Mesothelial cell of epicardium (in vitro differentiated cells): ENCODE measurements at regions not wholly inside any gene's neighbourhood (a gene's known extent, or its start where the extent isn't known, plus 50 kb on each side); places are given as distances from the start of the nearest gene placed in this dataset.

Source experiments
- DNase-seq, 2 experiments: peaks; one replicate each; pipeline ENCODE4 v3.0.0; 2021; ENCODE audit warnings: low spot score in 2 of 2; ENCODE audit not compliant: unreplicated experiment in 2 of 2
- H3K27ac Mint-ChIP-seq: 2 replicates; pipeline ENCODE4 v1.8.0; 2021; ENCODE audit warnings: mixed read lengths
- H3K27me3 Mint-ChIP-seq: 2 replicates; pipeline ENCODE4 v1.8.0; 2021; ENCODE audit warnings: low read depth, mixed read lengths
- H3K36me3 Mint-ChIP-seq: 2 replicates; pipeline ENCODE4 v1.8.0; 2021; ENCODE audit warnings: mixed read lengths
- H3K4me1 Mint-ChIP-seq: 2 replicates; pipeline ENCODE4 v1.8.0; 2021; ENCODE audit warnings: mixed read lengths
- H3K4me3 Mint-ChIP-seq: 2 replicates; pipeline ENCODE4 v1.8.0; 2021; ENCODE audit warnings: mild to moderate bottlenecking, moderate library complexity, mixed read lengths
- H3K9me3 Mint-ChIP-seq: 2 replicates; pipeline ENCODE4 v1.8.0; 2021; ENCODE audit warnings: mixed read lengths
- CTCF ChIP-seq: fragments of 200-600 bp; sonication (generic); IDR thresholded peaks from one replicate; pipeline ENCODE4 v1.5.0; 2021; ENCODE audit warnings: antibody characterized with exemption; ENCODE audit not compliant: unreplicated experiment

- no peak overlapping the region for H3K27ac Mint-ChIP-seq
- TF ChIP-seq CTCF = no peak
- peaks cover 11% of the 10 kb centered on the region for H3K27me3 Mint-ChIP-seq
Observed at GRCh38 chr13:27352698-27353097, 71.7 kb upstream of the GTF3A start.

GRCh38 chr13:27353166-27353583 lies 71.2 kb upstream of the GTF3A start:
- no peak for TF ChIP-seq CTCF
- Mint-ChIP-seq H3K27ac (no peak overlapping the region), H3K4me3 (no peak overlapping the region), H3K36me3 (no peaks in the 10 kb centered on the region), H3K9me3 (peaks cover 3% of the 10 kb centered on the region), H3K27me3 (peaks cover 8% of the 10 kb centered on the region), H3K4me1 (peaks cover 4% of the 10 kb centered on the region)
- no peak for DNase-seq

More at GRCh38 chr13:27352698-27353097, 71.7 kb upstream of the GTF3A start:
- DNase-seq = no peak
- Mint-ChIP-seq H3K4me3 (no peak overlapping the region), H3K9me3 (peaks cover 3% of the 10 kb centered on the region), H3K4me1 (peaks cover 4% of the 10 kb centered on the region), H3K36me3 (no peaks in the 10 kb centered on the region)

- Mint-ChIP-seq H3K4me1 (peaks cover 4% of the 10 kb centered on the region), H3K27me3 (peaks cover 3% of the 10 kb centered on the region), H3K36me3 (no peaks in the 10 kb centered on the region), H3K27ac (no peak overlapping the region), H3K4me3 (no peak overlapping the region), H3K9me3 (peaks cover 3% of the 10 kb centered on the region)
- no peak for DNase-seq
- no peak for TF ChIP-seq CTCF
Observed at GRCh38 chr13:27353708-27354107, 70.7 kb upstream of the GTF3A start.

- Mint-ChIP-seq H3K27me3 (peaks cover 3% of the 10 kb centered on the region), H3K36me3 (no peaks in the 10 kb centered on the region), H3K4me3 (no peak overlapping the region), H3K9me3 (peaks cover 3% of the 10 kb centered on the region), H3K27ac (no peak overlapping the region), H3K4me1 (peaks cover 4% of the 10 kb centered on the region)
- TF ChIP-seq CTCF = no peak
- DNase-seq = no peak
Observed at GRCh38 chr13:27354379-27354778, 70.0 kb upstream of the GTF3A start.

GRCh38 chr13:27355894-27356293 lies 68.5 kb upstream of the GTF3A start:
- no peak overlapping the region for H3K27ac Mint-ChIP-seq
- no peak for TF ChIP-seq CTCF
- H3K4me3 Mint-ChIP-seq = no peak overlapping the region

GRCh38 chr13:27358420-27358819 lies 66.0 kb upstream of the GTF3A start:
- Mint-ChIP-seq H3K9me3 (no peaks in the 10 kb centered on the region), H3K4me3 (no peak overlapping the region), H3K4me1 (no peaks in the 10 kb centered on the region), H3K36me3 (no peaks in the 10 kb centered on the region), H3K27ac (no peak overlapping the region), H3K27me3 (peaks cover 23% of the 10 kb centered on the region)
- no peak for TF ChIP-seq CTCF
- no peak for DNase-seq

More at GRCh38 chr13:27355894-27356293, 68.5 kb upstream of the GTF3A start:
- Mint-ChIP-seq H3K4me1 (no peaks in the 10 kb centered on the region), H3K27me3 (peaks cover 7% of the 10 kb centered on the region), H3K9me3 (no peaks in the 10 kb centered on the region), H3K36me3 (no peaks in the 10 kb centered on the region)
- DNase-seq = no peak
